Right ventricle myocardium inferior (tissue), 1 donor: ENCODE measurements at regions not wholly inside any gene's neighbourhood (a gene's known extent, or its start where the extent isn't known, plus 50 kb on each side); places are given as distances from the start of the nearest gene placed in this dataset.
A peak's percentile ranks its signal among the peaks of the same experiment; 100 is the strongest.
"Not testable (repeated sequence)": the region's sequence is repeated elsewhere in the genome, so short reads cannot be mapped to it uniquely, and the experiment has no call there.

ENCODE experiments used
- ATAC-seq: fragments of 200-7000 bp; cut with Tn5 transposase; one replicate; pipeline ENCODE4 v1.9.1; 2020; ENCODE audit warnings: mild to moderate bottlenecking, moderate library complexity
- DNase-seq: peaks from one replicate; pipeline ENCODE4 v3.0.0; 2021; ENCODE audit errors: missing footprints
- intact Hi-C: fragments of 100-400 bp; cut with DNase I; formaldehyde crosslinking; loops from one replicate; pipeline ENCODE4 v1.11.0; 2022
- donor health status: DM: no; HTN: yes; CAD: no; lungs with severe emphysema.

DNA sequence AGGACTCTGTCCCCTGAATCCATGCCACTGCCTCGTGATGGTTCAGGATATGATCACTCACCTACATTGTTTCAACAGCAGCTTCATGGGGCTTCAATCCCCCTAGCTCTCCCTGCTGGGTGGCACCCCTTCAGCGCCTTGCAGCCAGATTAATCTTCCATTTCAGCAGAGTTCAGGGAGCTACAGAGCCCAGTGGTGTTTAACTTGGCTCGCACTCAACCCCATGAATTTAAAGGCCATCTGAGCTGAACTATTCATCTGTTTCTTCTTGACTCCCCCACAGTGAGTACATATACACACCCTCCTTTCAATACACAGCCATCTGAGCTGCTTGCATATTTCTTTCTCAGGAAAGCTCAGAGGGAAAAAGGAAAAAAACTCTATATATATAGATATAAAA lies 202.8 kb upstream of the C16orf82 start:
- intact Hi-C loops: no loop called here
- no peak for DNase-seq
- ATAC-seq: no peak

DNA sequence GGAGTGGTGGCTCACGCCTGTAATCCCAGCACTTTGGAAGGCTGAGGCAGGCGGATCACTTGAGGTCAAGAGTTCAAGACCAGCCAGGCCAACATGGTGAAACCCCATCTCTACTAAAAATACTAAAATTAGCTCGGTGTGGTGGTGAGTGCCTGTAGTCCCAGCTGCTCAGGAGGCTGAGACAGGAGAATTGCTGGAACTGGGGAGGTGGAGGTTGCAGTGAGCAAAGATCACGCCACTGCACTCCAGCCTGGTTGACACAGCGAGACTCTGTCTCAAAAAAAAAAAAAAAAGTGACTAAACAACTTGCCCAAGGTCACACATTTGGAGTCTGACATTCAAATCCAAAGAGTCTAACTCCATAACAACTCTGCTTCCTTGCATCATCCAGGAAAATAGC lies 192.4 kb upstream of the C16orf82 start:
- DNase-seq, ATAC-seq, intact Hi-C loops: not testable (repeated sequence)

GRCh38 chr16:26877421-26877820 lies 189.3 kb upstream of the C16orf82 start:
- no peak for DNase-seq
- ATAC-seq: no peak
- intact Hi-C loops: no loop called here

GRCh38 chr16:26885674-26886073 lies 181.1 kb upstream of the C16orf82 start:
- intact Hi-C loops: no loop called here
- ATAC-seq (no peak), DNase-seq (no peak)

- ATAC-seq (no peak), DNase-seq (no peak)
- intact Hi-C loops: no loop called here
Measured at GRCh38 chr16:26889740-26890139, 177.0 kb upstream of the C16orf82 start.

DNA sequence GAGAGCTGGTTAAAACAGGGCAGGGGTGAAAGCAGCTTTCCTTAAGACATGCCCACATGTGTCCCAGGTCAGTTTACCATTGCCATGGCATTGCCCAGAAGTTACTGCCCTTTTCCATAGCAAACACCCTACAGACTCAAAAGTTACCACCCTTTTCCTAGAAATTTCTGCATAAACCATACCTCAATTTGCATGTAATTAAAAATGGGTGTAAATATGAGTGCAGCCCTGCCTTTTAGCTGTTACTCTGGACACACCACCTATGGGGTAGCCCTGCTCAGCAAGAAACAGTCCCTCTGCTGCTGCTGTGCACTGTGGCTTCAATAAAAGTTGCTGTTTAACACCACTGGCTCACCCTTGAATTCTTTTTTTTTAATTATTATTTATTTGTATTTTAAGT lies 168.5 kb upstream of the C16orf82 start:
- intact Hi-C loops: no loop called here
- no peak for DNase-seq
- no peak for ATAC-seq

DNA sequence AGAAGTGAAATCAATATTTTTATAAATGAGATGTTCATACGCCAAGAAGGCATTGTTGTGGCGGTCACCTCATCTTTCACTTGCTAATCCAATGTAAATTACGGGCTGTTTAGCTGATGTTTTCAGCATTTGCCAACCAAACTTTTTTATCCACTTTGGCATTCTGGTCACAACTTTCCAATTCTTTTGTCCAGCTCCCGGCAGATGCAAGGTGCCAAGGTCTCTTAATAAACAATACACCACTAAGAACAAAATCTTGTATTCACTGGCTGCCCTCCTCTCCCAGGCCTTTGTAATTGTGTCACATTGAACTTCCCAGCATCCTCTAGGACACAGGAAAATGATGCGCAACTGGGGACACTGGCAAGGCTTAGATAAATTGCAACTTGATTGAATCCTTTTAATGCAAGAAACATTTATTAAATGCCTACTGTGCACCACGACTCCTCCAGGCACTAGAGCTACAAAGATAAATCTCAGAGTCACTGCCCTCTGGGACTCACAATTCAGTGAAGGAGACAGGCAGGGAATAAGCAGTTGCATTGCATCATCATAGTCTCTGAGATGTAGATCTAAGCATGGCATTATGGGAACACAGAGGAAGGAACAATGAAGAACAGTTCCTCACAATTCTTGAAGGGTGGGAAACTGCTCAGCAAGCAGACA lies 165.4 kb upstream of the C16orf82 start:
- intact Hi-C loops: no loop called here
- ATAC-seq (no peak), DNase-seq (no peak)

GRCh38 chr16:26901983-26902382 lies 164.7 kb upstream of the C16orf82 start:
- intact Hi-C loops: no loop called here
- DNase-seq (no peak), ATAC-seq (no peak)

- ATAC-seq (no peak), DNase-seq (no peak)
- intact Hi-C loops: no loop called here
Measured at GRCh38 chr16:26905336-26905735, 161.4 kb upstream of the C16orf82 start.

DNA sequence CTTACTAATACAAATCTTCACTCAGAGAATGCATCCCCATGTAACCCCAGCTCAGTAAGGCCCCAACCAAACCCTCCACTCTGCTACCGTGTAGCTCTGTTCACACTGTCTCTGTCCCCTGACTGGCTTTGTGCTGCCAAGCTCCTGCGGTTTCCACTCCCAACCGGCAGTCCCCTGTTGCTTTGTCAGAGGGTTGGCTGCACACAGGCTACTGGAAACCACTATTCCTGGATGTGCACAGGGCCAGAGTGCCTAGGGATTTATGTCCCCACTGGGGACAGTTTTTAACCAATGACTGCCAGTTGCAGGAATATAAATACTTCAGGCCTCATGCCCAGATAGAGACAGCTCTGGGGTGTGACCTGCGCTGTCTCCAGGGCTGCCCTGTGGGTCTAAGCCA lies 157.1 kb upstream of the C16orf82 start:
- intact Hi-C loops: no loop called here
- DNase-seq: no peak
- ATAC-seq: no peak

DNA sequence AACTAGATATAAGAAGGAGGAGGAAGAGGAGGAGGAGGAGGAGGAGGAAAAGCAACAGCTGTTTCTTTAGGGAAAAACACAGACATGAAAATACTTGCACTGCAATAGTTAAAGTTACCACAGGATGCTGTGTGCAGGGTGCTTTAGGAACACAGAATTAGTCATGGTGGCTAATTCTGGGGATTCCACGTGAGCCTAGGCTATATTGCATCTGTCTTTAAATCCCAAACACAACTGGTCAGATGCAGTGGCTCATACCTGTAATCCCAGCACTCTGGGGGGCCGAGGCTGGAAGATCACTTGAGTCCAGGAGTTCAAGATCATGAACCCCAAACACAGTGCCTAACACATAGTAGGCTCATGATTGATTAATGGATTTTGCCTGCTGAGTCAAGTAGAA lies 155.3 kb upstream of the C16orf82 start:
- DNase-seq (peak; percentile 39), ATAC-seq (no peak)
- intact Hi-C loops: no loop called here

- ATAC-seq: no peak
- DNase-seq: no peak
- intact Hi-C loops: no loop called here
Measured at GRCh38 chr16:26913851-26914250, 152.9 kb upstream of the C16orf82 start.

- intact Hi-C loops: no loop called here
- ATAC-seq (no peak), DNase-seq (no peak)
Measured at GRCh38 chr16:26930786-26931581, 135.7 kb upstream of the C16orf82 start.

- ATAC-seq: no peak
- intact Hi-C loops: no loop called here
- no peak for DNase-seq
Measured at GRCh38 chr16:26950636-26951035, 116.1 kb upstream of the C16orf82 start.

GRCh38 chr16:26951950-26952349 lies 114.8 kb upstream of the C16orf82 start:
- no peak for ATAC-seq
- DNase-seq: no peak
- intact Hi-C loops: no loop called here

GRCh38 chr16:26952411-26952810 lies 114.3 kb upstream of the C16orf82 start:
- ATAC-seq (no peak), DNase-seq (no peak)
- intact Hi-C loops: no loop called here

- intact Hi-C loops: no loop called here
- ATAC-seq: no peak
- DNase-seq: no peak
Measured at GRCh38 chr16:26957283-26957859, 109.4 kb upstream of the C16orf82 start.

- intact Hi-C loops: loop anchor here (10.0 kb wide), 1 partner anchor 145 kb away; no protein-coding TSS in a partner anchor
- ATAC-seq: no peak
Measured at GRCh38 chr16:26959416-26960009, 107.2 kb upstream of the C16orf82 start.

GRCh38 chr16:26961459-26961858 lies 105.3 kb upstream of the C16orf82 start:
- intact Hi-C loops: loop anchor here (10.0 kb wide), 1 partner anchor 143 kb away; no protein-coding TSS in a partner anchor
- no peak for DNase-seq
- no peak for ATAC-seq

More at GRCh38 chr16:26959416-26960009, 107.2 kb upstream of the C16orf82 start:
- no peak for DNase-seq

- ATAC-seq: no peak
- intact Hi-C loops: loop anchor here (10.0 kb wide), 1 partner anchor 142 kb away; no protein-coding TSS in a partner anchor
- DNase-seq: no peak
Measured at GRCh38 chr16:26963109-26963508, 103.6 kb upstream of the C16orf82 start.
